Keratinocyte (primary cell): ENCODE measurements at regions not wholly inside any gene's neighbourhood (a gene's known extent, or its start where the extent isn't known, plus 50 kb on each side); places are given as distances from the start of the nearest gene placed in this dataset.

Experiments
- DNase-seq: peaks from one replicate; pipeline ENCODE4 v3.0.0-alpha.2; 2011; ENCODE audit warnings: low read depth, missing footprints, low spot score
- FAIRE-seq: peaks from 2 replicates; lab custom pipeline; 2011; peaks lifted over from hg19 to GRCh38; lab: Jason Lieb, UNC
- H2AFZ ChIP-seq: 2 replicates; pipeline ENCODE4 v1.6.0; 2012; ENCODE audit warnings: low read length, control low read depth, inconsistent platforms; ENCODE audit not compliant: control insufficient read depth
- H3K27ac ChIP-seq: 2 replicates; pipeline ENCODE4 v1.5.1; 2011; ENCODE audit warnings: low read length; ENCODE audit not compliant: control insufficient read depth, insufficient read depth
- H3K27me3 ChIP-seq: 3 replicates; pipeline ENCODE4 v1.6.0; 2011; ENCODE audit warnings: low read length; ENCODE audit not compliant: control insufficient read depth, insufficient read depth; ENCODE audit errors: extremely low read depth
- H3K36me3 ChIP-seq, 2 experiments: 2 replicates in 1 of 2; 3 replicates in 1 of 2; pipeline ENCODE4 v1.5.1; 2011; ENCODE audit warnings: low read length in 2 of 2, mild to moderate bottlenecking in 1 of 2; ENCODE audit not compliant: control insufficient read depth in 2 of 2, insufficient read depth in 2 of 2; ENCODE audit errors: extremely low read depth in 1 of 2
- H3K4me1 ChIP-seq: 3 replicates; pipeline ENCODE4 v1.5.1; 2011; ENCODE audit warnings: low read length; ENCODE audit not compliant: control insufficient read depth, insufficient read depth; ENCODE audit errors: extremely low read depth
- H3K4me2 ChIP-seq: 3 replicates; pipeline ENCODE4 v1.6.0; 2011; ENCODE audit warnings: low read depth, low read length; ENCODE audit not compliant: control insufficient read depth, insufficient read depth; ENCODE audit errors: extremely low read depth
- H3K4me3 ChIP-seq, 3 experiments: fragments of 200-600 bp in 1 of 3; sonication (generic) in 1 of 3; 2 replicates in 2 of 3; 3 replicates in 1 of 3; pipeline ENCODE4 v1.5.1; 2011 to 2016; ENCODE audit warnings: low read length in 3 of 3, mild to moderate bottlenecking in 3 of 3, control low read depth in 2 of 3, inconsistent platforms in 1 of 3, low read depth in 1 of 3, mixed read lengths in 1 of 3, mixed run types in 1 of 3, moderate library complexity in 1 of 3; ENCODE audit not compliant: control insufficient read depth in 2 of 3, insufficient read depth in 2 of 3; ENCODE audit errors: extremely low read depth in 1 of 3
- H3K79me2 ChIP-seq: 2 replicates; pipeline ENCODE4 v1.6.0; 2012; ENCODE audit warnings: low read length; ENCODE audit not compliant: control insufficient read depth, insufficient read depth
- H3K9ac ChIP-seq: 3 replicates; pipeline ENCODE4 v1.6.0; 2011; ENCODE audit warnings: low read length; ENCODE audit not compliant: control insufficient read depth, insufficient read depth; ENCODE audit errors: extremely low read depth
- H3K9me1 ChIP-seq: 3 replicates; pipeline ENCODE4 v1.6.0; 2011; ENCODE audit warnings: low read length; ENCODE audit not compliant: control insufficient read depth, insufficient read depth; ENCODE audit errors: extremely low read depth
- H3K9me3 ChIP-seq: 2 replicates; pipeline ENCODE4 v1.5.1; 2012; ENCODE audit warnings: low read depth, low read length; ENCODE audit not compliant: control insufficient read depth
- H4K20me1 ChIP-seq: 3 replicates; pipeline ENCODE4 v1.6.0; 2011; ENCODE audit warnings: low read length; ENCODE audit not compliant: control insufficient read depth, insufficient read depth; ENCODE audit errors: extremely low read depth
- CTCF ChIP-seq, 3 experiments: IDR thresholded peaks in 1 of 3; conservative IDR thresholded peaks in 1 of 3; optimal IDR thresholded peaks in 1 of 3; 2 replicates in 2 of 3; 3 replicates in 1 of 3; pipeline versions ENCODE3 to v1.5.1; 2011; ENCODE audit warnings: low read length in 3 of 3, mild to moderate bottlenecking in 3 of 3, moderate library complexity in 2 of 3, control low read depth in 1 of 3, inconsistent platforms in 1 of 3; ENCODE audit not compliant: insufficient read depth in 2 of 3; ENCODE audit errors: extremely low read depth in 1 of 3
- EZH2 ChIP-seq: IDR thresholded peaks from one replicate; pipeline ENCODE4 v1.6.1; 2012; ENCODE audit warnings: inconsistent platforms, mild to moderate bottlenecking, low read length, moderate library complexity
- dilution Hi-C: fragments of 300-500 bp; cut with MboI; formaldehyde crosslinking; loops from one replicate; pipeline ENCODE4 v1.7.0; 2020; ENCODE audit warnings: low sequenced_read_pairs; ENCODE audit not compliant: extremely low pct_ligation_motif_present

GRCh38 chr9:129312251-129313122 lies 134.4 kb upstream of the IER5L start:
- no peaks in the 10 kb centered on the region for H3K9me3 ChIP-seq
- H3K79me2 ChIP-seq = no peaks in the 10 kb centered on the region
- H3K36me3 ChIP-seq = no peaks in the 10 kb centered on the region
- H3K9ac ChIP-seq = no peak overlapping the region
- no peaks in the 10 kb centered on the region for H3K9me1 ChIP-seq
- no peak overlapping the region for H3K27ac ChIP-seq
- no peak overlapping the region for H2AFZ ChIP-seq
- H3K27me3 ChIP-seq = no peaks in the 10 kb centered on the region
- FAIRE-seq (no peak), DNase-seq (no peak)
- no peak overlapping the region for H3K4me2 ChIP-seq
- TF ChIP-seq EZH2 (no peak), CTCF (optimal IDR thresholded peaks at IDR 0.05 in 1 of 3, IDR thresholded peaks at IDR 0.05 in 1 of 3, conservative IDR thresholded peaks at IDR 0.05 in 1 of 3; ENCODE audit: extremely low read depth in 1 of 3, insufficient read depth in 2 of 3, low read length in 3 of 3) (no peak)
- H4K20me1 ChIP-seq = no peaks in the 10 kb centered on the region
- no peaks in the 10 kb centered on the region for H3K4me1 ChIP-seq
- dilution Hi-C loops = no loop called here
- H3K4me3 ChIP-seq = no peak overlapping the region

- FAIRE-seq = no peak
These were observed 133.6 kb upstream of the IER5L start for GRCh38 chr9:129311643-129312042.

More at GRCh38 chr9:129311643-129312042, 133.6 kb upstream of the IER5L start:
- no peak overlapping the region for H2AFZ ChIP-seq
- TF ChIP-seq EZH2 (no peak), CTCF (optimal IDR thresholded peaks at IDR 0.05 in 1 of 3, IDR thresholded peaks at IDR 0.05 in 1 of 3, conservative IDR thresholded peaks at IDR 0.05 in 1 of 3; ENCODE audit: extremely low read depth in 1 of 3, insufficient read depth in 2 of 3, low read length in 3 of 3) (no peak)
- dilution Hi-C loops = no loop called here
- H3K79me2 ChIP-seq = no peaks in the 10 kb centered on the region
- H3K9me1 ChIP-seq = no peaks in the 10 kb centered on the region
- no peaks in the 10 kb centered on the region for H3K4me1 ChIP-seq
- no peaks in the 10 kb centered on the region for H3K36me3 ChIP-seq
- no peak for DNase-seq
- no peak overlapping the region for H3K4me3 ChIP-seq
- no peak overlapping the region for H3K9ac ChIP-seq
- H3K4me2 ChIP-seq = no peak overlapping the region
- H3K9me3 ChIP-seq = no peaks in the 10 kb centered on the region
- H4K20me1 ChIP-seq = no peaks in the 10 kb centered on the region
- H3K27me3 ChIP-seq = no peaks in the 10 kb centered on the region
- H3K27ac ChIP-seq = no peak overlapping the region
